Activated naive CD8-positive, alpha-beta T cell (primary cell): ENCODE measurements at regions not wholly inside any gene's neighbourhood (a gene's known extent, or its start where the extent isn't known, plus 50 kb on each side); places are given as distances from the start of the nearest gene placed in this dataset.
"Not testable (repeated sequence)": the region's sequence is repeated elsewhere in the genome, so short reads cannot be mapped to it uniquely, and the experiment has no call there.

Experiments
- H3K27ac Mint-ChIP-seq: one replicate; pipeline ENCODE4 v1.8.0; 2021; ENCODE audit warnings: mixed read lengths
- H3K27me3 Mint-ChIP-seq: one replicate; pipeline ENCODE4 v1.8.0; 2021; ENCODE audit warnings: mixed read lengths
- H3K36me3 Mint-ChIP-seq: one replicate; pipeline ENCODE4 v1.8.0; 2021; ENCODE audit warnings: mixed read lengths
- H3K4me1 Mint-ChIP-seq: one replicate; pipeline ENCODE4 v1.8.0; 2021; ENCODE audit warnings: low read depth, mixed read lengths
- H3K4me3 Mint-ChIP-seq: one replicate; pipeline ENCODE4 v1.8.0; 2021; ENCODE audit warnings: mild to moderate bottlenecking, mixed read lengths
- H3K9me3 Mint-ChIP-seq: one replicate; pipeline ENCODE4 v1.8.0; 2021; ENCODE audit warnings: low read depth, mixed read lengths

- Mint-ChIP-seq H3K4me1 (peaks cover 2% of the 10 kb centered on the region), H3K4me3 (no peak overlapping the region), H3K36me3 (peaks cover 3% of the 10 kb centered on the region), H3K27me3 (no peaks in the 10 kb centered on the region), H3K27ac (no peak overlapping the region), H3K9me3 (no peaks in the 10 kb centered on the region)
Measured at GRCh38 chr5:40202814-40203440, 476.8 kb upstream of the PTGER4 start.

- H3K36me3 Mint-ChIP-seq: peaks cover 3% of the 10 kb centered on the region
- H3K27me3 Mint-ChIP-seq: no peaks in the 10 kb centered on the region
- H3K4me3 Mint-ChIP-seq: no peak overlapping the region
- no peaks in the 10 kb centered on the region for H3K4me1 Mint-ChIP-seq
- no peaks in the 10 kb centered on the region for H3K9me3 Mint-ChIP-seq
- H3K27ac Mint-ChIP-seq: no peak overlapping the region
Measured at GRCh38 chr5:40198736-40199135, 481.0 kb upstream of the PTGER4 start.

GRCh38 chr5:40195574-40195973 is 484.1 kb upstream of the PTGER4 start:
- not testable (repeated sequence) for H3K27ac Mint-ChIP-seq, H3K4me1 Mint-ChIP-seq, H3K4me3 Mint-ChIP-seq, H3K27me3 Mint-ChIP-seq, H3K9me3 Mint-ChIP-seq, H3K36me3 Mint-ChIP-seq

GRCh38 chr5:40191150-40191549 is 488.6 kb upstream of the PTGER4 start:
- Mint-ChIP-seq H3K36me3 (no peaks in the 10 kb centered on the region), H3K4me1 (no peaks in the 10 kb centered on the region), H3K27ac (no peak overlapping the region), H3K9me3 (no peaks in the 10 kb centered on the region), H3K27me3 (no peaks in the 10 kb centered on the region), H3K4me3 (no peak overlapping the region)

GRCh38 chr5:40172721-40173120 is 507.0 kb upstream of the PTGER4 start:
- no peak overlapping the region for H3K27ac Mint-ChIP-seq
- H3K36me3 Mint-ChIP-seq: peaks cover 9% of the 10 kb centered on the region
- peaks cover 13% of the 10 kb centered on the region for H3K9me3 Mint-ChIP-seq
- H3K27me3 Mint-ChIP-seq: no peaks in the 10 kb centered on the region
- no peak overlapping the region for H3K4me3 Mint-ChIP-seq
- no peaks in the 10 kb centered on the region for H3K4me1 Mint-ChIP-seq

- Mint-ChIP-seq H3K27me3 (no peaks in the 10 kb centered on the region), H3K27ac (no peak overlapping the region), H3K4me3 (no peak overlapping the region), H3K4me1 (no peaks in the 10 kb centered on the region), H3K9me3 (peaks cover 13% of the 10 kb centered on the region), H3K36me3 (peaks cover 9% of the 10 kb centered on the region)
Measured at GRCh38 chr5:40171971-40172370, 507.7 kb upstream of the PTGER4 start.

- H3K9me3 Mint-ChIP-seq: peaks cover 5% of the 10 kb centered on the region
- H3K27me3 Mint-ChIP-seq: no peaks in the 10 kb centered on the region
- no peak overlapping the region for H3K4me3 Mint-ChIP-seq
- H3K36me3 Mint-ChIP-seq: peaks cover 4% of the 10 kb centered on the region
- H3K27ac Mint-ChIP-seq: no peak overlapping the region
- H3K4me1 Mint-ChIP-seq: no peaks in the 10 kb centered on the region
Measured at GRCh38 chr5:40167283-40167682, 512.4 kb upstream of the PTGER4 start.

GRCh38 chr5:40166802-40167201 is 512.9 kb upstream of the PTGER4 start:
- Mint-ChIP-seq H3K9me3 (peaks cover 5% of the 10 kb centered on the region), H3K4me3 (no peak overlapping the region), H3K4me1 (no peaks in the 10 kb centered on the region), H3K36me3 (peaks cover 4% of the 10 kb centered on the region), H3K27ac (no peak overlapping the region), H3K27me3 (no peaks in the 10 kb centered on the region)

- no peak overlapping the region for H3K27ac Mint-ChIP-seq
- no peaks in the 10 kb centered on the region for H3K27me3 Mint-ChIP-seq
- H3K4me1 Mint-ChIP-seq: no peaks in the 10 kb centered on the region
- H3K4me3 Mint-ChIP-seq: no peak overlapping the region
- peaks cover 5% of the 10 kb centered on the region for H3K9me3 Mint-ChIP-seq
- H3K36me3 Mint-ChIP-seq: peaks cover 4% of the 10 kb centered on the region
Measured at GRCh38 chr5:40165789-40166728, 513.7 kb upstream of the PTGER4 start.

- Mint-ChIP-seq H3K27ac (no peak overlapping the region), H3K4me3 (no peak overlapping the region), H3K4me1 (no peaks in the 10 kb centered on the region), H3K36me3 (peaks cover 4% of the 10 kb centered on the region), H3K9me3 (peaks cover 5% of the 10 kb centered on the region), H3K27me3 (no peaks in the 10 kb centered on the region)
Measured at GRCh38 chr5:40165106-40165788, 514.5 kb upstream of the PTGER4 start.

GRCh38 chr5:40160435-40160834 is 519.3 kb upstream of the PTGER4 start:
- Mint-ChIP-seq H3K9me3 (no peaks in the 10 kb centered on the region), H3K4me1 (no peaks in the 10 kb centered on the region), H3K36me3 (no peaks in the 10 kb centered on the region), H3K27ac (no peak overlapping the region), H3K27me3 (no peaks in the 10 kb centered on the region), H3K4me3 (no peak overlapping the region)

GRCh38 chr5:40154194-40154593 is 525.5 kb upstream of the PTGER4 start:
- Mint-ChIP-seq H3K4me1 (no peaks in the 10 kb centered on the region), H3K27ac (no peak overlapping the region), H3K9me3 (no peaks in the 10 kb centered on the region), H3K27me3 (no peaks in the 10 kb centered on the region), H3K36me3 (peaks cover 2% of the 10 kb centered on the region), H3K4me3 (no peak overlapping the region)

- no peak overlapping the region for H3K4me3 Mint-ChIP-seq
- no peaks in the 10 kb centered on the region for H3K4me1 Mint-ChIP-seq
- peaks cover 2% of the 10 kb centered on the region for H3K36me3 Mint-ChIP-seq
- H3K9me3 Mint-ChIP-seq: no peaks in the 10 kb centered on the region
- no peak overlapping the region for H3K27ac Mint-ChIP-seq
- no peaks in the 10 kb centered on the region for H3K27me3 Mint-ChIP-seq
Measured at GRCh38 chr5:40150896-40151295, 528.8 kb upstream of the PTGER4 start.

GRCh38 chr5:40141896-40142295 is 537.8 kb upstream of the PTGER4 start:
- no peak overlapping the region for H3K4me3 Mint-ChIP-seq
- H3K27ac Mint-ChIP-seq: no peak overlapping the region
- no peaks in the 10 kb centered on the region for H3K9me3 Mint-ChIP-seq
- H3K4me1 Mint-ChIP-seq: no peaks in the 10 kb centered on the region
- H3K27me3 Mint-ChIP-seq: no peaks in the 10 kb centered on the region
- no peaks in the 10 kb centered on the region for H3K36me3 Mint-ChIP-seq

GRCh38 chr5:40141418-40141817 is 538.3 kb upstream of the PTGER4 start:
- Mint-ChIP-seq H3K4me3 (no peak overlapping the region), H3K27ac (no peak overlapping the region), H3K4me1 (no peaks in the 10 kb centered on the region), H3K27me3 (no peaks in the 10 kb centered on the region), H3K36me3 (no peaks in the 10 kb centered on the region), H3K9me3 (no peaks in the 10 kb centered on the region)
